CD14-positive monocyte (primary cell): ENCODE measurements at regions not wholly inside any gene's neighbourhood (a gene's known extent, or its start where the extent isn't known, plus 50 kb on each side); places are given as distances from the start of the nearest gene placed in this dataset.
"Not testable (repeated sequence)": the region's sequence is repeated elsewhere in the genome, so short reads cannot be mapped to it uniquely, and the experiment has no call there.

Experiments used
- DNase-seq, 3 donors: peaks; one replicate each; pipeline ENCODE4 v3.0.0-alpha.2; 2011 to 2022
- H2AFZ ChIP-seq: 2 replicates; pipeline ENCODE4 v1.6.0; 2012; ENCODE audit warnings: mild to moderate bottlenecking, low read depth, low read length, inconsistent platforms; ENCODE audit not compliant: insufficient read depth, poor library complexity, severe bottlenecking
- H3K27ac ChIP-seq, 2 donors: 1 replicate in 1 of 2; 2 replicates in 1 of 2; pipeline ENCODE4 v1.5.1; 2012 to 2013; ENCODE audit warnings: low read length in 2 of 2, control low read depth in 1 of 2, inconsistent platforms in 1 of 2, low read depth in 1 of 2, mild to moderate bottlenecking in 1 of 2
- H3K27me3 ChIP-seq, 2 donors: one replicate each; pipeline versions ENCODE4 v1.6.0 to v1.6.1; 2011 to 2013; ENCODE audit warnings: low read length in 2 of 2; ENCODE audit not compliant: control insufficient read depth in 2 of 2, insufficient read depth in 2 of 2
- H3K36me3 ChIP-seq, 2 donors: replicated peaks in 1 of 2; 1 replicate in 1 of 2; 2 replicates in 1 of 2; pipeline versions ENCODE4 v1.5.1 to v1.6.1; 2012 to 2013; ENCODE audit warnings: low read length in 2 of 2, control low read depth in 1 of 2, inconsistent platforms in 1 of 2, mild to moderate bottlenecking in 1 of 2; ENCODE audit not compliant: insufficient read depth in 2 of 2, control insufficient read depth in 1 of 2
- H3K4me1 ChIP-seq, 2 donors: 1 replicate in 1 of 2; 2 replicates in 1 of 2; pipeline versions ENCODE4 v1.5.1 to v1.6.1; 2012 to 2013; ENCODE audit warnings: low read length in 2 of 2, control low read depth in 1 of 2, inconsistent platforms in 1 of 2, mild to moderate bottlenecking in 1 of 2, moderate library complexity in 1 of 2; ENCODE audit not compliant: insufficient read depth in 2 of 2, control insufficient read depth in 1 of 2
- H3K4me2 ChIP-seq: replicated peaks from 2 replicates; pipeline ENCODE3; 2012; ENCODE audit warnings: low read length, moderate library complexity, mild to moderate bottlenecking; ENCODE audit not compliant: poor library complexity, severe bottlenecking; ENCODE audit errors: extremely low read depth
- H3K4me3 ChIP-seq, 3 experiments: fragments of 200-600 bp in 1 of 3; sonication (generic) in 1 of 3; replicated peaks in 1 of 3; 1 replicate in 2 of 3; 2 replicates in 1 of 3; pipeline ENCODE4 v1.5.1; 2011 to 2013; ENCODE audit warnings: low read length in 3 of 3, mild to moderate bottlenecking in 3 of 3, control low read depth in 2 of 3, low read depth in 2 of 3, inconsistent platforms in 1 of 3, moderate library complexity in 1 of 3
- H3K79me2 ChIP-seq: 2 replicates; pipeline ENCODE4 v1.6.0; 2012; ENCODE audit warnings: mild to moderate bottlenecking, control low read depth, inconsistent platforms, low read length, moderate library complexity; ENCODE audit not compliant: insufficient read depth
- H3K9ac ChIP-seq: 2 replicates; pipeline ENCODE4 v1.6.0; 2017; ENCODE audit warnings: low read length, mild to moderate bottlenecking; ENCODE audit not compliant: insufficient read depth, poor library complexity, severe bottlenecking
- H3K9me3 ChIP-seq, 2 donors: replicated peaks in 1 of 2; 1 replicate in 1 of 2; 2 replicates in 1 of 2; pipeline versions ENCODE4 v1.5.1 to v1.6.1; 2012 to 2013; ENCODE audit warnings: low read length in 2 of 2, control low read depth in 1 of 2; ENCODE audit not compliant: control insufficient read depth in 1 of 2, insufficient read depth in 1 of 2
- H4K20me1 ChIP-seq: 2 replicates; pipeline ENCODE4 v1.6.0; 2012; ENCODE audit warnings: mild to moderate bottlenecking, low read length, control low read depth, moderate library complexity; ENCODE audit not compliant: insufficient read depth
- H3K27ac Mint-ChIP-seq, 7 donors: one replicate each; pipeline ENCODE4 v1.8.0; 2020; ENCODE audit warnings: mild to moderate bottlenecking in 7 of 7, mixed read lengths in 7 of 7, moderate library complexity in 6 of 7, inconsistent platforms in 2 of 7
- H3K27me3 Mint-ChIP-seq, 3 donors: one replicate each; pipeline ENCODE4 v1.8.0; 2021 to 2022; ENCODE audit warnings: low read depth in 3 of 3, mild to moderate bottlenecking in 3 of 3, mixed read lengths in 3 of 3, moderate library complexity in 3 of 3, inconsistent platforms in 1 of 3
- H3K36me3 Mint-ChIP-seq, 2 donors: one replicate each; pipeline ENCODE4 v1.8.0; 2020; ENCODE audit warnings: mixed read lengths in 2 of 2, inconsistent platforms in 1 of 2, mild to moderate bottlenecking in 1 of 2
- H3K4me1 Mint-ChIP-seq: one replicate; pipeline ENCODE4 v1.8.0; 2020; ENCODE audit warnings: mild to moderate bottlenecking, mixed read lengths
- H3K4me3 Mint-ChIP-seq, 2 donors: one replicate each; pipeline ENCODE4 v1.8.0; 2020; ENCODE audit warnings: mild to moderate bottlenecking in 2 of 2, mixed read lengths in 2 of 2, moderate library complexity in 1 of 2
- H3K9me3 Mint-ChIP-seq, 7 donors: one replicate each; pipeline ENCODE4 v1.8.0; 2020 to 2022; ENCODE audit warnings: mixed read lengths in 7 of 7, mild to moderate bottlenecking in 6 of 7, moderate library complexity in 6 of 7, inconsistent platforms in 2 of 7
- WGBS: methylation state at CpG from one replicate; pipeline ENCODE4 v1.1.5; 2013; ENCODE audit warnings: missing lambda C conversion rate; ENCODE audit not compliant: insufficient coverage; 5-methylcytosine and 5-hydroxymethylcytosine counted together
- intact Hi-C, 2 donors: fragments of 100-400 bp; cut with micrococcal nuclease; formaldehyde crosslinking; loops; one replicate each; pipeline versions ENCODE4 v1.15.0 to v1.15.1; 2023
- TF ChIP-seq, protein P1 (sequence below): fragments of 200-600 bp; IDR thresholded peaks from one replicate; pipeline ENCODE4 v1.8.0; 2022; ENCODE audit warnings: antibody characterized with exemption, mild to moderate bottlenecking

- intact Hi-C loops, H3K27ac Mint-ChIP-seq, H3K79me2 ChIP-seq, H3K4me1 Mint-ChIP-seq, DNase-seq, H4K20me1 ChIP-seq, H3K36me3 ChIP-seq, H3K27ac ChIP-seq, H2AFZ ChIP-seq, H3K36me3 Mint-ChIP-seq, H3K4me1 ChIP-seq, H3K9ac ChIP-seq, H3K27me3 Mint-ChIP-seq, H3K4me2 ChIP-seq, H3K27me3 ChIP-seq, H3K4me3 ChIP-seq, H3K4me3 Mint-ChIP-seq: not testable (repeated sequence)
- 97% methylated on average over 6 of the region's 19 CpGs for WGBS
- peaks cover 20 to 64% of the 10 kb centered on the region in 2 donors for H3K9me3 ChIP-seq
- peaks cover 22 to 43% (median 36%) of the 10 kb centered on the region in 7 donors for H3K9me3 Mint-ChIP-seq
Observed at GRCh38 chr7:56813975-56814374, 318.3 kb downstream of the ZNF479 start.

DNA sequence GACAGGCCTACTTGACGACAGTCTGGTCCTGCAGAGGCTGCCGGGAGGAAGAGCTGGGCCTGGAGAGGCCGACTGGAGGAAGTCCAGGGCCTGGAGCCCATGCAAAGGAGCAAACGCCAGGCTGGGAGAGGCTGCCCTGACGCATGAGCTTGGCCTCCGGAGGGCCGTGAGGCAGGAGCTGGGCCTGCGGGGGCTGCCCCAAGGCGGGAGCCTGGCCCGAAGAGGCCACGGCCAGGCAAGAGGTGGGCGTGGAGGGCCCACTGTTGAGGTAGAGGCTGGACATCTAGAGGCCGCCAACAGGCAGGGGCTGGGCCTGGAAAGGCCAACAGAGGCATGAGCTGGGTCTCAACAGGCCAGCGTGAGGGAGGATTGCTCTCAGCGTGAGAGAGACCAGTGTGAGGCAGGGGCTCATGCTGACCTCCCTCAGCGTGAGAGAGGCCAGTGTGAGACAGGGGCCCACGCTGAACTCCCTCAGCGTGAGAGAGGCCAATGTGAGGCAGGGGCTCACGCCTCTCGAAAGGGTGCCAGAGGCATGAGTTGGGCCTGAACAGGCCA, 320.6 kb downstream of the ZNF479 start:
- H3K27ac Mint-ChIP-seq, H3K36me3 ChIP-seq, H3K9ac ChIP-seq, H3K36me3 Mint-ChIP-seq, H3K27me3 Mint-ChIP-seq, H3K4me1 ChIP-seq, H3K79me2 ChIP-seq, H4K20me1 ChIP-seq, H3K4me2 ChIP-seq, H3K27me3 ChIP-seq, intact Hi-C loops, H3K4me3 ChIP-seq, H3K27ac ChIP-seq, H3K4me3 Mint-ChIP-seq, DNase-seq, H3K4me1 Mint-ChIP-seq, H2AFZ ChIP-seq: not testable (repeated sequence)
- peaks cover 20 to 59% of the 10 kb centered on the region in 2 donors for H3K9me3 ChIP-seq
- H3K9me3 Mint-ChIP-seq = peaks cover 22 to 51% (median 38%) of the 10 kb centered on the region in 7 donors
- 93% methylated on average over 15 of the region's 20 CpGs for WGBS

GRCh38 chr7:56811081-56811480, 321.2 kb downstream of the ZNF479 start:
- Histone ChIP-seq H3K27ac (no peak overlapping the region), H3K36me3 (no peaks in the 10 kb centered on the region), H3K9me3 (peaks cover 23 to 62% of the 10 kb centered on the region in 2 donors), H3K79me2 (no peaks in the 10 kb centered on the region), H3K4me1 (no peaks in the 10 kb centered on the region), H2AFZ (no peak overlapping the region), H4K20me1 (no peaks in the 10 kb centered on the region), H3K4me2 (no peak overlapping the region), H3K4me3 (no peak overlapping the region), H3K9ac (no peak overlapping the region), H3K27me3 (no peaks in the 10 kb centered on the region)
- DNase-seq = no peak
- whole genome bisulfite sequencing = 89% methylated on average over 14 of the region's 14 CpGs
- H3K4me1 Mint-ChIP-seq = no peaks in the 10 kb centered on the region
- H3K4me3 Mint-ChIP-seq = no peak overlapping the region
- H3K27ac Mint-ChIP-seq = no peak overlapping the region
- intact Hi-C loops = no loop called here
- H3K9me3 Mint-ChIP-seq = peaks cover 25 to 52% (median 41%) of the 10 kb centered on the region in 7 donors
- TF ChIP-seq, protein P1, sequence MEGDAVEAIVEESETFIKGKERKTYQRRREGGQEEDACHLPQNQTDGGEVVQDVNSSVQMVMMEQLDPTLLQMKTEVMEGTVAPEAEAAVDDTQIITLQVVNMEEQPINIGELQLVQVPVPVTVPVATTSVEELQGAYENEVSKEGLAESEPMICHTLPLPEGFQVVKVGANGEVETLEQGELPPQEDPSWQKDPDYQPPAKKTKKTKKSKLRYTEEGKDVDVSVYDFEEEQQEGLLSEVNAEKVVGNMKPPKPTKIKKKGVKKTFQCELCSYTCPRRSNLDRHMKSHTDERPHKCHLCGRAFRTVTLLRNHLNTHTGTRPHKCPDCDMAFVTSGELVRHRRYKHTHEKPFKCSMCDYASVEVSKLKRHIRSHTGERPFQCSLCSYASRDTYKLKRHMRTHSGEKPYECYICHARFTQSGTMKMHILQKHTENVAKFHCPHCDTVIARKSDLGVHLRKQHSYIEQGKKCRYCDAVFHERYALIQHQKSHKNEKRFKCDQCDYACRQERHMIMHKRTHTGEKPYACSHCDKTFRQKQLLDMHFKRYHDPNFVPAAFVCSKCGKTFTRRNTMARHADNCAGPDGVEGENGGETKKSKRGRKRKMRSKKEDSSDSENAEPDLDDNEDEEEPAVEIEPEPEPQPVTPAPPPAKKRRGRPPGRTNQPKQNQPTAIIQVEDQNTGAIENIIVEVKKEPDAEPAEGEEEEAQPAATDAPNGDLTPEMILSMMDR = no peak
- no peaks in the 10 kb centered on the region for H3K27me3 Mint-ChIP-seq
- H3K36me3 Mint-ChIP-seq = no peaks in the 10 kb centered on the region
